HG03103 (cell line): ENCODE measurements at regions not wholly inside any gene's neighbourhood (a gene's known extent, or its start where the extent isn't known, plus 50 kb on each side); places are given as distances from the start of the nearest gene placed in this dataset.
"Not testable (repeated sequence)": the region's sequence is repeated elsewhere in the genome, so short reads cannot be mapped to it uniquely, and the experiment has no call there.

ENCODE experiments used
- ATAC-seq: cut with Tn5 transposase; IDR thresholded peaks from one replicate; pipeline ENCODE4 v1.9.1; 2021; ENCODE audit warnings: low read depth; ENCODE audit not compliant: unreplicated experiment

DNA sequence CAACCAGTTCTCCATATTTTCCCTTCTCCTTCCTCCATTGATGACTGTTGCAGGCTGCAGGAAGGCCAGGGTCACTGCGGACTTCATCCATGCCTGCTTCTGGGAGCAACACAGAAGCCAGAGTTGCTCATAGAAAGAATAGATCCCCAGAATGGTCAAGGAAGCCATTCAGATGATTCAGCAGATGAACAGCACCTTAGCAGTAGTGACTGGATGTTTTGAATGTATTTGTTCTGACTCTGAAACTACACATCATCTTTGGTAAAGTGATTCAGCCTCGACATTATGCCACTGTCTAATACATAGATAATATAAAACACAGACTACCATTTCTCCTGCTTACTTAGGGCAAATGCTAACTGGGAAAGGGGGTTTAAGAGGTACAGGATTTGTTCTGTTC, 411.6 kb downstream of the RND3 start:
- no peak for ATAC-seq

DNA sequence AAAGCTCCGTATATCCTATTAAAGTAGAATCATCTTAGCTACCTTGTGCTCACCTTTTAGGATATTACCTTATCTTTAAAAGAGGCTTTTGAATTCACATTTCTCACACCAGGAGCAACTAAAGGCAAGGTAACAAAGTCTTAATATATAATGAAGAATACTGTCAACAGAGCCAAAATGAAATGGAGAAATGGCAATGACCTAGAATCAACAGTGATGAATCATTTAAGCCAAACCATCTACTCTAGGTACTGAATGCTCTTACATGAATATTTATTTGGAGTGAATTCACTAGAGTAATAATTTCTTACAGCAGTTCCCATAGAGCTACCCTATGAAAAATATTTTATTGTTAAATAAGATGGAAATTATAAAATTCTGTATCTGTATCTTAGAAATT, 421.0 kb downstream of the RND3 start:
- no peak for ATAC-seq

DNA sequence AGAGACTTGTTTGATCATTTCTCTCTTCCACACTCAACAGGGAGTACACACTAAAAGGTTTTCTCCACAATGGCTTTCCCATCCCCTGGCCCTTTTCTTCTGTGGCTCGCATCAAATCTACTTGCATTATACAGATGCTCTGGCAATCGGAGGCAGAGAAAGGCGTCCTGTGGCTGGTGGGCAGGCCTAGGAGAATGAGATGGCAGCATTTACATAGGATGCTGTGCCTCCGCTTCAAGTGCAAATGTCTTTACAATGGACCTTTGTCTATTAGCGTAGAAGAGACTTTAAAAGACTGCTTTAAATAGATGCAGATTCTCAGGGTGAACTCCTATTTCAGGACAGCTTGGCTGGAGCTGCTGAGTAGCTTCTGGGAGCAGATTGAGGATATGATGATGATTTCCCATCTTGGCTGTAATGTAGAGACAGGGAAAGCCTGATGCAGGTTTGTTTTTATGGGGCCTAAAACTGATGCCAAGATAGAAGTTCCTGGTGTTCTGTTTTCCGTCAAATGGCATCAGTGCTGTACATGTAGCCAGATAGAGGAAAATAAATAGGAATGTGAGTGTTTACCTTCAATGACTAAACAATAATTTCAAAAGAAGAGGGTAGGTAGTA, 423.4 kb downstream of the RND3 start:
- ATAC-seq, result no peak

DNA sequence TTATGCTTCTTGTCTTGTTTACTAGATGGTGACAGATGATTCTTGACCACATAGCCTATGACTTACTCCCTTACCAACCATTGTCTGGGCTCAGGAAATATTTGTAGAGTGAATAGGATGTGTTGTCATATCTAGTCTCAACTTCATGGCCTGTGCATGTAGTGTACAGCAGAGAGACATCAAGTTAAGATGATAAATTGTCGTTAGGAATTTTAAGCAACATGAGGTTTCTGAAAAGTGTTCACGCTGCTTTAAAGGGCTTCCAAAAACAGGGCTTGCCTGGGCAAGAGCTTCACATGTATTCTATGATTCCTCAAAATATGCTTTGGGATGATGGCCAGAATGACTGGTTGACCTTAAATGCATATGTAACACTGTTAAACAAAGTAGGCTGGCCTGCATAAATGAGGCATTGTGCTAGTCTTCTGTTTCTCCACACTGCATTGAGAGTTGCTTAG, 424.0 kb downstream of the RND3 start:
- ATAC-seq, result no peak

DNA sequence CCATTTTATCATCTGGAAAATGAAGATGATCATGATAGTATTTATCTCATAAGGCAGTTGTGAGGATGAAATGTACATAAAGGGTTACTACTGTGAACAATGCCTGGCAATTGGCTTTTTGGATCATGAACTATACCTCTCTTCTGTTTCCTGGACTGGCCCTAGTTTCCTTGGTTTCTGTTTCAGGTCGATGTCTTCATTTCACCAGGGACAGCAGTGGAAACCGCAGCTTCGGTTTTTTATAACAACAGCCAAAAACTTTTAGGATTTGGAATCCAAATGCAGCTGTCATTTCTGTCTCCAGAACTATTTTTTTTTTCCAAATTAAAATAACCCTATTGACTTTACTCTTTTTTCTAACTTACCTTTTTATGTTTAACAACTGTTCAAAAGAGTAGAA, 425.1 kb downstream of the RND3 start:
- no peak for ATAC-seq

DNA sequence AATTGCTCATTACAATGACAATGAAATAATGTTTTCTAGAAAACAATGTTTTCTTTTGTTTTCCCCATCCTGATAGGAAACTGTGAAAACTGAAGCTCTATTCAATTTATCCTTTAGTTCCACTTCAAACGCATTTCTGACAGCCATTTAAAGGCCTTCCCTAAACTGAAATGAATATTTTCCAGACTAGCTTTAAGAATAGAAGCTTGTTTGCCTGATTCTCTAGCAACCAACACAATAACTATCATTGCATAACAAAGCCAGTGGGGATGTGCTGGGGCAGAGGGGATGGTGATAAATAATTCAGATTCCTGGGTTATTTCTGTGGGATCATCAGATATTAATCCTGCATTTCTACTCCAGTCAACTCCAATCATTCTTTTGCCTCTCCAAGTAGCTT, 427.1 kb downstream of the RND3 start:
- ATAC-seq, result no peak

DNA sequence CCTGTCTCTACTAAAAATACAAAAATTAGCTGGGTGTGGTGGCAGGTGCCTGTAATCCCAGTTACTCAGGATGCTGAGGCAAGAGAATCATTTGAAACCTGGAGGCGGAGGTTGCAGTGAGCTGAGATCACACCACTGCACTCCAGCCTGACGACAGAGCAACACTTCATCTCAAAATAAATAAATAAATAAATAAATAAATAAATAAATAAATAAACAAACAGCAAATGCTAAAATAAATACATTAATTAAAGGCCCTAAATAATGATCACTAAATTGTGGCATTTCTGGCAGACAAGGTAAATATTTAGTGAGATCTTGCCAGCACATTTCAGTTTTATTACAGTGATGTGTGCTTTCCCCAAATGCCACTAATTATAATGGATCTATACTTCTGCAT, 427.8 kb downstream of the RND3 start:
- ATAC-seq, result not testable (repeated sequence)

DNA sequence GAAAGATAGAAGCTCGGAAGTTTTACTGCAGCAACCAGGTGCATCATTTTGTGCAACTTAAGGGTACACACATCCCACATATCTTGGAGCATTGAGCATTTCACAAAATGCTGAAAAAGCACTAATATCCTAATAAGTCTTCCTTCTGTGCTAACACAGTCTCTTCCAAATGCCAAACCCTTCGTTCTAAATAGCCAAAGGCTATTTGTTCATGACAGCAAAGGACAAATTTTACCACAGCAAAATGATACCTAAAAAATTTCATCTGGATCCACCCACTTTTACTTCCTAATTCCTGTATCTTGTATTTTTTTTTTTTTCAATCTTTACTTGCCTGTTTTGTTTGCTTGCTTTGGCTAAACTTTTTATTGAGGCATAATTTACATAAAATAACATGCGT, 435.0 kb downstream of the RND3 start:
- no peak for ATAC-seq

DNA sequence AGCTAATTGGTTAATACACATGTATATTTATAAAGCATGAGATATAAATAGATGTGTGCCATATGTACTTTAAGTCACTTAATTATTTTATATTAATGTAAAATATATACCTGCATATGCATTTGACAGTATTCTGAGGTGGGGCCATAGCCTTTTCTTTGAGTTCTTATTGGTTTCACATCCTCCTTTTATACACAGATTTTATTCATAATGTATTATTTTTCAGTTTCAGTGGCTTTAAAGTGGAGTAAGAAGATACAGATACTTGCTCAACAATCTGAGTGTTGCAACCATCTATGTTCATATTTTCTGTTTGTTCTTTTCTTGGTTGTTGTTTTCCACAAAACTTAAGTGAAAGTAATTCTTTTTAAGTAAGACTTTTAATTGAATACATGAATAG, 436.5 kb downstream of the RND3 start:
- no peak for ATAC-seq

DNA sequence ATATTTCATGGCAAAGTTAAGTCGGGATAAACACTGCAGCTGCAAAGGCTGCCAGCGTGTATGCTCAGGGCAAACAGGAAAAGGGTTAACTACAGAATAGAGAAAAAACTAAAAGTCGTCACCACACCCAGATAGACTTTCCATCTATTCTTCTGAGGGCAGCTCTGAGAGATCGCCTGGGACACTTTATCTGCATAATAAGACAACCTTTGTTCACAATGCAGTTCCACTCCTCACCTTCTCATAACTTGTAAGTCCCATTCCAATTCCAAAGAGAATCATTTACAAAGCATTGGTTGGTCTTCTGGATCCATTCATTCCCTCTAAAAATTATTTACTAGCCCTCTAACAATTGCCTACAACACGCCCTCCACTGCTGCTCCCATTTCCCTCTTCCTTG, 437.4 kb downstream of the RND3 start:
- no peak for ATAC-seq

DNA sequence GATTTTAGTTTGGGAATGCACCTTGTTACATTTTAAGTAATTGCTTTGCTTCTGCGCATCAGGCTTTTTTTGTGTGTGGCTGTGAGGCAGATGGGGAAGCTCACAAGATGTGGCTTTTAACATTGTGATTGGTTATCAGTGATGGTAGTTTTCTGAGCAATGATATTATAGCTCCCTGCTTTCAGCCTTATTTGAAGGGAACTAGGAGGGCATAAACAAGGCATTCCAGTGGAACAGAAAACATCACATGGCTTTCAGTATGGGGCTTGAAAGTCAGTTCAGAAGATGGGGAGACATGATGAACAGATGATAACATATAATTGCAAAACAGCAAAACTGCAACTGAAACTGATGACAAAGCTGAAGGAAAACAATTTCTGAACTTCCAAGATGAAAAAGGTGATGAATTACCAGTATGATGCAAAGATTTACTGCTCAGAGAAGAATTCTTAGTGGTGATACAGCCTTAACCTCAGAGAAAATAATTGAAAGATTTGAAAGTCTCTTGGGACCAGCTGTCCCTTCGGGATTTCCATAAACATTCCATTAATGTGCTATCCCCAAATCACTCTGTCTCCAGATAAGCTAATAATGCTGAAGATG, 439.7 kb downstream of the RND3 start:
- ATAC-seq, result no peak

DNA sequence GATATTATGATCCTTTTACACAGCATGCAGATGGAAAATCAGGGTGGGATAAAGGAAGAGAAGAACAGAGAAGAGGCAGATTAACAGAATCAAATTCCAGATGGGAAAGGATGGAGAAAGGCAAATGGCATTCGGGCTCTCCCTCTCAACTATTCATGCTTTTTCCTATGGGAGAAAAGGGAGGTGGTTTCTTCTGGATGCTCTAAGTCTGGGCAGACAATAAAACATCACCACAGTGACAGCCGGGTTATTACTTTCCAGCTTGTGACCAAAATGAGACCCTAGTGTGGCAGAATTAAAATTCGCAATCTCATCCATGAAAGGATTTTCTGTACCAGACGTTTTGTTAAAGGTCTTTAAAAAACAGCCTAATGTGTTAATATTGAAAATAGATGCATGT, 440.7 kb downstream of the RND3 start:
- ATAC-seq, result no peak

DNA sequence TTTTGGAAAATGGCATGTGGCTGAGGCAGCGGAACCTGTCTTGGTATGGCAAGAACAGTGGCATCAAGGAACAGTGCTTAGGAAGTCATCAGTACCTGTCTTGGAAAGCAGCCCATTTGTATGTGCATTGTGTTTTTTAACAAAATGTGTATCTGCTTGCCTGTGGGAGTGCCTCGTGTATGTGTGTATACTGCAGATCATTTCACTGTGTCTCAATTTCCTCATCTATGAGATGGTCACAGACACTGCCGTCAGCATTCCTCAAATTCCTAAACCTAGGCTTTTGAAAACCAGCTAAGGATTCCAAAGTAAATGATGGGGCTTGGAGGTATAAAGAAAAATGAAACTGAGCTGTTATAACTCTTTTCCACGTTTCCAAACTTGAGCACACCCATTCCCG, 441.3 kb downstream of the RND3 start:
- no peak for ATAC-seq

DNA sequence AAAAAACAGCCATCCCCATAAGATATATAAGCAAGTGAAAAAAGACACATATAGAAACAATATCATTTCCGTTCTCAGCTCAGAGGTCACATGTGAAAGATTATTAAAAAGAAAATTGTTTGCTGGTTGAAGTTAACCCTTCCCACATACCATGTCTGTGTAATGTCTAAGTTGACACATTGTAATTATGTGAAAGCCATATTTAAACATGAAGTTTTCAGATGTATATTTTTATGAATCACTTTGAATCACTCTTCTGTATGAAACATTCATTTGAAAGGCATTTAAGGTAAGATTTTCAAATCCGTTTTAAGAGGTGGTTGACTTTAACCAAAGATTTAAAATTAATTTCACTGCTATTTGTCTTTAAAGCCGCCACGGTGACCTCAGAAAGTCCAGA, 441.9 kb downstream of the RND3 start:
- no peak for ATAC-seq

DNA sequence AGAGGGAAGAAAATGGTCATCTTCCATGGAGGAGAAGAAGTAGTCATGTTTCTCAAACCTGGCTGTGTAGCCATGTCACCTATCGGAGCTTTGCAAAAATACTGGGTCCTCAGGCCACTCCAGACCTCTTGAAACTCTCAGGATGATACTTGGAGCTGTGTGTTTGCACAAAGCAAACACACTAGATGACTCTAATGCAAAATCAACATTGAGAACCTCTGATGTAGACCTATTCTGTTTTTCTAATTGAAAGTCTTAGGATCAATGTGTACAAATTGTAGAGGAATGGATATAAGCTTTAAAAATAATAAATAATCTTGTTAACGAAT, 444.3 kb downstream of the RND3 start:
- ATAC-seq, result no peak

DNA sequence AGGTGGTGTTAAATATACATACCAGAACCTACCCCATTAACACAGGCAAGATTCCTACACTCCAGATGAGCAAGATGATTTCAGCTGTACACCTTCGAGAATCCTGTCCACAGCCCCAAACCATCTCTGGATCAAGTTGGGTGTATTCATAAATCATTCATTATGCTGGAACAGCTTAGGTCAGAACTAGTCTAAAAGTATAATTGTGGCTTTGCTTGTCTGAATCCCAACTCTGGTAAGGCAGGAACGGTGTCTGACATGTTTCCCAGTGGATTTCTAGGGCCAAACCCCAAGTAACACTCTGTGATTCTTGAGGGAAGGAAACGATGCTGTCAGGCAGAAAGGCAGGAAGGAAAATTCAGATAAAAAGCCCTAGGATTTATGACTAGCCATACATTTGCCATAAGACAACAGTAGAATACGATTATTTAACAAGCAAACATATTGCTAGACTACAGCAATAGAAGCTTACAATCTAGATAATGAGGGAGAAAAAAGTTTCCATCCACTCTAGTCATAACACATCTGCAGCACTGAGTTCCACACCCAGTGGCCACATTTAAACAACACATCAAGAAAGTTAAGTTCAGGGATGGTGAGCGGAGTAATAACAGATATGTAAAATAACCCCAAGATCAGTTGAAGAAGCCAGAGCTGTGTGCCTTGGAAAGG, 444.8 kb downstream of the RND3 start:
- ATAC-seq, result no peak

DNA sequence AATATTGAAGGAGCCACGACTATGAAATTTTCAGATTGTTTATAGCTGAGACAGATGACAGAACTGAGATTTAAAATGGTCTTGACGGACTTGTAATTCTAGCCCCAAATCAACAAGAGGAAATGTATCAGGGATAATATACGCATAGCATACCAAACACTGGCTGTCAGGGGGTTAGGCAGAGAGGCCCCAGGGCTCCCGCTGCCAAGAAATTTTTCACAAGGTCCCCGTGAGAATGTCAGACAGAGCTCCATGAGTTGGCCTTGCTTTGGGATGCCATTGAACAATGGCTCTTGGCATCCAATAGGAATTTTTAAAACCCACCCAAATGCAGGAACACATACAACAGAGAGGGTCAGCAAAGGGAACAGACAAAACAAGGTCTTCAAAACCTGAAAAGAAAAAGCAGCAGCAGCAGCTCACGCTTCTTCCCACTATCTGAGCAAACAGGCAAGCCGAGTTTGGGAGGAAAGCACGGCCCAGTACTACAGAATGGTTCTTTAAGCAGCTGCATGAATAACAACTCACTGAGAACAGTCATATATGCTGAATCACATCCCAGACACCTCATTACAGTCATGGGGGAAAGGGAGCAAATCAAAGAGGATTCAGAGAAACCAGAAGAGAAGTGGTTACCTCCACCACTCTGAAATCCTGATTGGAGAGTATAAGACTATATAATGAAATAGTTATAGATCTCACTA, 445.6 kb downstream of the RND3 start:
- no peak for ATAC-seq

DNA sequence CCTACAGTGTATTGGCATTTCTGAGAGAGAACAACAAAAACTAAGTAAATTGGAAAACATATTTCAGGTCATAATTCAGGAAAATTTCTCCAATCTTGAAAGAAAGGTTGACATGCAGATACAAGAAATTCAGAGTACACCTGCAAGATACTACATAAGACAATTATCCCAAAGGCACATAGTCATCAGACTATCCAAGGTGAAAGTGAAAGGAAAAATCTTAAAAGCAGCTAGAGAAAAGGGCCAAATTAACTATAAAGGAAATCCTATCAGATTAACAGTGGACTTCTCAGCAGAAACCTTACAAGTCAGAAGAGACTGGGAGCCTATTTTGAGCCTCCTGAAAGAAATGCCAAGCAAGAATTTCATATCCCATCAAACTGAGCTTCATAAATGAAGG, 449.0 kb upstream of the MMADHC start:
- ATAC-seq, result no peak

DNA sequence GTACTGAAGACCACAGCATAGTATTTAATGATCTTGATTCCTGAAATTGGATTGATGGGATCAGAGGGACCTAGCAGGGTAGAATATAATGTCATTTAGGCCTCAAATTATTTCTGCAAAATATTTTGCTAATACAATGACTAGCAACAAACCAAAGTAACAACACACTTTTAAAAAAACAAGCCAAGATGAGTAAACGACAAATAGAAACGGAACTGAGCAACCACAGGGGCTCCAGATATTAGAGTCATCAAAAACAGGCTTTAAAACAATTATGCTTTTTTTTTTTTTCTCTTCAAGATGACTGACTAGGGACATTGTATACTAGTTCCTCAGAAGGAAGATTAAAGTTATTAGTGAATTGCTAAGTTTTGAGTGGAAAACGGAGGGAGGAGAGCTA, 447.1 kb upstream of the MMADHC start:
- ATAC-seq, result no peak

DNA sequence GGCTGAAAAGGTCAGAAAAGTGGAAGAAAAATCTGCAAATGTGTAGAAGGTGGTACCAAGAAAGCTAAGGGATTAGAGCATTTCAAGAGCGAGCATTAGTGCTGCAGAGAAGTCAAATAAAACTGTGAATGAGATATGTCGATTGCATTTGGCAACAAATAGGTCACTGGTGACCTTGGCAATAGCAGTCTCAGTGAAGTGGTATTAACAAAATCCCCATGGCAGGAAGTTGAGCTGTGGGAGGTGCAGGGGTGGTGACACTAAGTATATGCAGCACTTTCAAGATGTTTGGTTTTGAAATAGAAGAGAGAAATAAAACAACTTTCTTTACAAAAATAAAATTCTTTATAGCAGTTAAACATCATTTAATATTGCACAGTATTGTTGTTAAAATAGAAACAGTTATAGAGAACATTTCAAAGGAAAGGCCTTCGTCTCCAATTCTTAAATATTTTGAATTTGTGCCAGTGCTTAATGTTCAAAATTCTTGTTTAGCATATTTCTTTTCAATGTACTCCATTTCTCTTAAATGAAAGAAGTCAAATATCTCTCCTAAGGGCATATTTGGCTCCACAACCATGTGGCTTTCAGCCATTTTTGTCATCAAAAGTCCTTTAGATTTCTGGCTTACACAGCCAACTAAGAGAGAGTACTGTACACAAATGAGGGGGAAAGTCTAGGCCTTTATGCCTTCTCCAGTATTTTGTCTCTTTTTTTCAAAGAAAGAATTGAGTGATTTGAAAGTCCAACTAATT, 443.0 kb upstream of the MMADHC start:
- ATAC-seq, result no peak

DNA sequence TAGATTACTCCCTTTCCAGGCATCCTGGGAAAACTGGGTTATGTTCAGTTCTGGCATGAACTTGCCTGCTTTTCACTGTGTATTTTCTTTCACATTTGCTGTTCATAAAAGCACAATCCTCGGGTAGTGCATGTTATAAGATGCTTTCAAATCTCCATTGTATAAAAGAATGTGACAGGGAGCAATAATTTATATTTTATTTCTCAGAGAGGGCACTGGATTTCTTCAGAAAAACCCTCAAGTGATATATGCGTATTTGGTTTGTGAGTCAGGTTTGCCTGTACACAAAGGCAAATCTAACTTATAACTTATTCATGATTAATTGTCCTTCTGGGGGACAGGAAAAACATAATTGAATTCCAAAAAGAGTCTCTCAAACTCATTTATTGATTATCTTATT, 440.7 kb upstream of the MMADHC start:
- ATAC-seq, result no peak
